ENCODE measurements at regions not wholly inside any gene's neighbourhood (a gene's known extent, or its start where the extent isn't known, plus 50 kb on each side); places are given as distances from the start of the nearest gene placed in this dataset.

- no peaks in the 10 kb centered on the region for H3K27me3 ChIP-seq (ENCODE audit: control insufficient read depth in 3 of 3, insufficient read depth in 3 of 3, low read length in 2 of 3)
- WGBS, 2 donors = 86 to 94% methylated on average over 3 of the region's 3 CpGs
- no peak overlapping the region for H3K4me3 ChIP-seq
- H3K27ac ChIP-seq (ENCODE audit: low read depth in 1 of 2, low read length in 1 of 2) = no peak overlapping the region
- H3K4me1 ChIP-seq (ENCODE audit: control insufficient read depth in 5 of 5, insufficient read depth in 5 of 5, low read length in 5 of 5) = no peaks in the 10 kb centered on the region
- peaks cover 0 to 10% (median 0%) of the 10 kb centered on the region in 4 donors for H3K9me3 ChIP-seq (ENCODE audit: control insufficient read depth in 4 of 4, insufficient read depth in 3 of 4, low read length in 3 of 4)
- ATAC-seq (ENCODE audit: insufficient read depth, low FRiP score) (no peak), DNase-seq (no peak)
- no peak for TF ChIP-seq CTCF (IDR thresholded peaks at IDR 0.05; ENCODE audit: control extremely low read depth, extremely low read depth)
- H3K36me3 ChIP-seq (ENCODE audit: control insufficient read depth in 4 of 4, insufficient read depth in 4 of 4, low read length in 4 of 4) = no peaks in the 10 kb centered on the region
- no peak overlapping the region for H3K9ac ChIP-seq (ENCODE audit: insufficient read depth in 1 of 2, low read length in 2 of 2)
Measured at GRCh38 chr16:5595849-5596248, 498.3 kb upstream of the EEF2KMT start.

- ATAC-seq (ENCODE audit: insufficient read depth, low FRiP score) (no peak), DNase-seq (no peak)
- Histone ChIP-seq H3K9ac (ENCODE audit: insufficient read depth in 1 of 2, low read length in 2 of 2) (no peak overlapping the region), H3K27me3 (ENCODE audit: control insufficient read depth in 3 of 3, insufficient read depth in 3 of 3, low read length in 2 of 3) (no peaks in the 10 kb centered on the region), H3K36me3 (ENCODE audit: control insufficient read depth in 4 of 4, insufficient read depth in 4 of 4, low read length in 4 of 4) (no peaks in the 10 kb centered on the region), H3K4me1 (ENCODE audit: control insufficient read depth in 5 of 5, insufficient read depth in 5 of 5, low read length in 5 of 5) (no peaks in the 10 kb centered on the region), H3K9me3 (ENCODE audit: control insufficient read depth in 4 of 4, insufficient read depth in 3 of 4, low read length in 3 of 4) (peaks cover 0 to 5% (median 0%) of the 10 kb centered on the region in 4 donors), H3K27ac (ENCODE audit: low read depth in 1 of 2, low read length in 1 of 2) (no peak overlapping the region), H3K4me3 (no peak overlapping the region)
- 72 to 80% methylated on average over 8 of the region's 8 CpGs for whole genome bisulfite sequencing, 2 donors
- no peak for TF ChIP-seq CTCF (IDR thresholded peaks at IDR 0.05; ENCODE audit: control extremely low read depth, extremely low read depth)
Measured at GRCh38 chr16:5590416-5590815, 492.8 kb upstream of the EEF2KMT start.

- H3K36me3 ChIP-seq (ENCODE audit: control insufficient read depth in 4 of 4, insufficient read depth in 4 of 4, low read length in 4 of 4) = no peaks in the 10 kb centered on the region
- 69 to 74% methylated on average over 7 of the region's 7 CpGs for WGBS, 2 donors
- H3K4me1 ChIP-seq (ENCODE audit: control insufficient read depth in 5 of 5, insufficient read depth in 5 of 5, low read length in 5 of 5) = no peaks in the 10 kb centered on the region
- peaks cover 0 to 2% (median 0%) of the 10 kb centered on the region in 4 donors for H3K9me3 ChIP-seq (ENCODE audit: control insufficient read depth in 4 of 4, insufficient read depth in 3 of 4, low read length in 3 of 4)
- TF ChIP-seq CTCF (IDR thresholded peaks at IDR 0.05; ENCODE audit: control extremely low read depth, extremely low read depth) = no peak
- no peak for ATAC-seq (ENCODE audit: insufficient read depth, low FRiP score)
- H3K27me3 ChIP-seq (ENCODE audit: control insufficient read depth in 3 of 3, insufficient read depth in 3 of 3, low read length in 2 of 3) = no peaks in the 10 kb centered on the region
- DNase-seq = no peak
- H3K4me3 ChIP-seq = no peak overlapping the region
- no peak overlapping the region for H3K27ac ChIP-seq (ENCODE audit: low read depth in 1 of 2, low read length in 1 of 2)
- no peak overlapping the region for H3K9ac ChIP-seq (ENCODE audit: insufficient read depth in 1 of 2, low read length in 2 of 2)
Measured at GRCh38 chr16:5589812-5590373, 492.3 kb upstream of the EEF2KMT start.

GRCh38 chr16:5584109-5584508 lies 486.5 kb upstream of the EEF2KMT start:
- Histone ChIP-seq H3K4me1 (ENCODE audit: control insufficient read depth in 5 of 5, insufficient read depth in 5 of 5, low read length in 5 of 5) (no peaks in the 10 kb centered on the region), H3K9me3 (ENCODE audit: control insufficient read depth in 4 of 4, insufficient read depth in 3 of 4, low read length in 3 of 4) (peaks cover 0 to 9% (median 0%) of the 10 kb centered on the region in 4 donors), H3K36me3 (ENCODE audit: control insufficient read depth in 4 of 4, insufficient read depth in 4 of 4, low read length in 4 of 4) (no peaks in the 10 kb centered on the region), H3K4me3 (no peak overlapping the region), H3K27me3 (ENCODE audit: control insufficient read depth in 3 of 3, insufficient read depth in 3 of 3, low read length in 2 of 3) (no peaks in the 10 kb centered on the region), H3K27ac (ENCODE audit: low read depth in 1 of 2, low read length in 1 of 2) (no peak overlapping the region), H3K9ac (ENCODE audit: insufficient read depth in 1 of 2, low read length in 2 of 2) (no peak overlapping the region)
- 77% methylated on average over 4 of the region's 4 CpGs for WGBS, 2 donors
- no peak for TF ChIP-seq CTCF (IDR thresholded peaks at IDR 0.05; ENCODE audit: control extremely low read depth, extremely low read depth)
- no peak for ATAC-seq (ENCODE audit: insufficient read depth, low FRiP score)
- no peak for DNase-seq

Measured in lung (tissue), 11 donors.